ENCODE measurements at regions not wholly inside any gene's neighbourhood (a gene's known extent, or its start where the extent isn't known, plus 50 kb on each side); places are given as distances from the start of the nearest gene placed in this dataset.

DNA sequence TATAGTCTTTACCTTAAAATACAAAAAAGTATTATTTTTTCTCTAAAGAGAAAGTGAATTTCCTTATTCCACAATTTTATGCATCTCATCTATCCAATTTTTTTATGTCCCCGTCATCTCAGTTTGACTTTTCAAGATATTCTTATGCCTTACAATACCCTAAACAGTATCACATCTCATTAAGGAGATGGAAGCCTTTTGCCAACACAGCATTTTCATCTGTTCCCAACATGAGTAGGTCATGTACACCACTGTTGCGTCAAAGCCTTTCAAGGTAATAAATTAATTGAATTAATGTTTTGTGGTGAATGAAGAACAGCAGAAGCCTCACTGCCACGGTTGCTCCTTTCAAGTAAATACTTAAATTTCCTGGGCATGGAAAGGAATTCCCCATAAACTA is 299.4 kb downstream of the EPHA4 start:
- TF ChIP-seq CTCF (conservative IDR thresholded peaks at IDR 0.05; ENCODE audit: low read depth, low read length), result no peak
- H3K4me3 ChIP-seq (ENCODE audit: low read depth, low read length), result no peak overlapping the region
- DNase-seq (ENCODE audit: low read depth), result no peak

DNA sequence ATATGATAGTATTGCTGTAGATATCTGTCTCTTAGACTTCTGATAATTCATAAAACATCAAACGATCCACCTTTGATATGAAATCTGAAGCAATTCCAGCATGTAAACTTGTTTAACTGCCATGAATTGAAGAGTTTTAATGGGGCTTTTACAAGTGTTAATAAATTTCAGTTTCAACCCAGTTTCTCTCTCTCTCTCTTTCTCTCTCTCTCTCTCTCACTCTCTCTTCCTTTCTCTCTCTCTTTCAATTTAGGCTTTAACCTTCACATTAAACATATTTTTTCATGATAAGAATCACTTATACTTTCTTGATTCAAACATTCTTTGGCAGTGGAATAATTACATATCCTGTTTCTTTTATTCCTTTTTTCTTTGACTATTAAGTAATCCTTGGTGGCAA is 296.1 kb downstream of the EPHA4 start:
- H3K4me3 ChIP-seq (ENCODE audit: low read depth, low read length), result no peak overlapping the region
- no peak for DNase-seq (ENCODE audit: low read depth)
- no peak for TF ChIP-seq CTCF (conservative IDR thresholded peaks at IDR 0.05; ENCODE audit: low read depth, low read length)

- H3K4me3 ChIP-seq (ENCODE audit: low read depth, low read length), result no peak overlapping the region
- TF ChIP-seq CTCF (conservative IDR thresholded peaks at IDR 0.05; ENCODE audit: low read depth, low read length), result no peak
- no peak for DNase-seq (ENCODE audit: low read depth)
These were observed 295.5 kb downstream of the EPHA4 start for GRCh38 chr2:221276601-221277000.

- H3K4me3 ChIP-seq (ENCODE audit: low read depth, low read length), result no peak overlapping the region
- no peak for TF ChIP-seq CTCF (conservative IDR thresholded peaks at IDR 0.05; ENCODE audit: low read depth, low read length)
- no peak for DNase-seq (ENCODE audit: low read depth)
These were observed 289.7 kb downstream of the EPHA4 start for GRCh38 chr2:221282386-221282785.

GRCh38 chr2:221283896-221284545 is 288.1 kb downstream of the EPHA4 start:
- H3K4me3 ChIP-seq (ENCODE audit: low read depth, low read length), result no peak overlapping the region
- no peak for TF ChIP-seq CTCF (conservative IDR thresholded peaks at IDR 0.05; ENCODE audit: low read depth, low read length)
- no peak for DNase-seq (ENCODE audit: low read depth)

DNA sequence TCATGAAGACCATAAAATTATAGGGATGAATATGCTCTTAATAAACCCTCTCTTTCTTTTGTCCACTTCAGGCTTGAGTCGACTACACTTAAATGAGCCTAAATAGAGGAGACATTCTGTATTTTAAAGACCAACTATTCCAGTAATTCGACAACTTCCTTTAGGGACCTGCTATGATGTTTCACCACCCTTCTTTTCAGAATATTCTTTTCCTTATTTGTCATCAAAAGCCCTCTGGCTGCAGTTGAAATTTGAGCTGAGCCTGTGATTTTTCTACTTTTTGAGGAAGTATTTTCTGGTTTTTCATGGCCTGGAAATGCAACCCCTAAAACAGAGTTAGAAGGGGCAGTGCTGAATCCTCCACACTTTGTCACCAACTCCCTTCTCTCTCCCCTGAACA is 287.0 kb downstream of the EPHA4 start:
- TF ChIP-seq CTCF (conservative IDR thresholded peaks at IDR 0.05; ENCODE audit: low read depth, low read length), result no peak
- no peak for DNase-seq (ENCODE audit: low read depth)
- H3K4me3 ChIP-seq (ENCODE audit: low read depth, low read length), result no peak overlapping the region

DNA sequence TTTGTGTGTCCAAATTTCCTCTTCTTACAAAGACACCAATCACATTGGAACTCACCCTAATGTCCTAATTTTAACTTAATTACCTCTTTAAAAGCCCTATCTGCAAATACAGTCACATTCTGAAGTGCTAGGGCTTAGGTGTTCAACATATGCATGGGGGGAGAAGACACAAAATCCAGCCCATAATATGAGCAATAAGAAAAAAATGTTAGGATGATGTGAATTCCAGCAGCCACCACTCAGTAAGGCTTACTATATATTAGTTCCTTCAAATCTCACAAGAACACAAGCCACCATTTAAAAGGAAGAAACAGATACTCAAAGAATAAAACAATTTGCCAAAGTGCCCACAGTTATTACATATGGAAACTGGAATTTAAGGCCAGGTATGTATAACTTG is 285.7 kb downstream of the EPHA4 start:
- no peak overlapping the region for H3K4me3 ChIP-seq (ENCODE audit: low read depth, low read length)
- DNase-seq (ENCODE audit: low read depth), result no peak
- no peak for TF ChIP-seq CTCF (conservative IDR thresholded peaks at IDR 0.05; ENCODE audit: low read depth, low read length)
